ENCODE measurements at regions not wholly inside any gene's neighbourhood (a gene's known extent, or its start where the extent isn't known, plus 50 kb on each side); places are given as distances from the start of the nearest gene placed in this dataset.

DNA sequence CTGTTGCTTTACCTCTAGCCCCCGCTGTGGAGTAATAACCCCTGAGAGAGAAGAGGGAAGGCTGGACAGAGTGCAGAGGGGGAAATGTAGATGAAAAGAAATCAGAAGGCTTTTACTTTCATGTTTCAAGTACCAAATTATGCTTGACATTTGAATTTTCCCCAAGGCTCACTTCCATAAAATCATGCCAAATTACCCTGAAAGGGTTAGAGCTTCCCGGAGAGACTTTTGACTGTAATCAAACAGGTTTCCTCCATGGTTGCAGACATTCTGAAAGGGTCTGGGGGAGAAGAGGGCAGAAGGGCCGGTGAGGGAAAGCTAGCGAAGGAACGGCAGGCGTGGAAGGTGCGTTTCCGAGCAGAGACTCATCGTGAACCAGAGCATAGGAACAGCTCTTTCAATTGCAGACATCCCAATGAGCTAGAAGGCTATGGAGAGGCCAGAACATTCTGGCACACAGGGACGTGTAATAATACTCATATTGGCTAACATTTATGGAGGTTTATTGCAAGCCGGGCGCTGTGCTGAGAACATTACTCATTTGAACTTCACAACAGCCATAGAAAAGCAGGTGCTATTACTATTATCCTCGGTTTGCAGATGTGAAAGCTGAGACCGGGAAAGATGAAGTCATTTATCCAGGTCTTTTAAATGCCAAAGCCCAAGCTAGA, 620.8 kb upstream of the AUTS2 start:
- no peak for DNase-seq (ENCODE audit: low read depth)

DNA sequence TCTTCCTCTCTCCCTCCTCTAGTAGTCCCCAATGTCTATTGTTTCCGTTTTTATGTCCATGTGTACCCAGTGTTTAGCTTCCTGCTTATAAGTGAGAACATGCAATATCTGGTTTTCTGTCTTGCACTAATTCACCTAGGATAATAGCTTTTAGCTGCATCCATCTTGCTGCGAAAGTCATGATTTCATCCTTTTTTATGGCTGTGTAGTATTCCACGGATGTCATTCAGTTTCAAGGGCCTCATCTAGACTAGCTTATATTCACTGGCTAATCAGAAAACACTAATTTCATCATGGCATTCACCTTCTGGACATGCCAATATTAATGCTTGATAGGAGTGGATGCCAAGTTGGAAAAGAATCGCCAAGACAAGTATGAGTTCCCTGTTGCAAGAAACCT, 619.6 kb upstream of the AUTS2 start:
- DNase-seq (ENCODE audit: low read depth) = no peak

DNA sequence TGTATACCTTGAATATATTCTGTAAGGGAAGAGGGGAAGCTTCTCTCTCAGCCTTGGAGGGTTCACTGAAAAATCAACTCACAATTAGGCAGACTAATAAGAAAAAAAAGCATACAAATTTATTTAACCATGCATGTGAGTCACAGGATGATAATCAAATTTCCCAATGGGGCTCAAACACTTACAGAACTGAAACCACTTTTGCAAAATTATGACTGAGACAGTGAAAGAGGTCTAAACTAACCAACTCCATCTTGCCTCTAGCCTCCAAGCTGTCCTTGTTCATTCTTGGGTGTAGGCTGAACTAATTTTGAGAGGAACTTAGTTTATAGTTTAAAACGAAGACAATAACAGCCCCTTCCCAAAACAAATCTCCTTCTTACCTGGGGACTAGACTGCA, 618.3 kb upstream of the AUTS2 start:
- DNase-seq (ENCODE audit: low read depth) = peak; percentile 12

DNA sequence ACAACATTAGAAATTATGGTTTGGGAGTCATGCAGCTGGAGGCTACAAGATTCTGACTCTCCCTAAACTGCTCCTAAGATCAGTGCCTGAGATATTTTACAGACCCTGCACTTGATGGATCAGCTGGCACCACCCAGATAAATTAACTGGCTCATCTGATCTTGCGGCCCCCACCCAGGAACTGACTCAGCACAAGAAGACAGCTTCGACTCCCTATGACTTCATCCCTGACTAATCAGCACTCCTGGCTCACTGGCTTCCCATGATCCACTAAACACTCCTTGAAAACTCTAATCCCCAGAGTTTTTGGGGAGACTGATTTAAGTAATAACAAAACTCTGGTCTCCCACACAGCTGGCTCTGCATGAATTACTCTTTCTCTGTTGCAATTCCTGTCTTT, 617.8 kb upstream of the AUTS2 start:
- DNase-seq (ENCODE audit: low read depth) = peak; percentile 45

DNA sequence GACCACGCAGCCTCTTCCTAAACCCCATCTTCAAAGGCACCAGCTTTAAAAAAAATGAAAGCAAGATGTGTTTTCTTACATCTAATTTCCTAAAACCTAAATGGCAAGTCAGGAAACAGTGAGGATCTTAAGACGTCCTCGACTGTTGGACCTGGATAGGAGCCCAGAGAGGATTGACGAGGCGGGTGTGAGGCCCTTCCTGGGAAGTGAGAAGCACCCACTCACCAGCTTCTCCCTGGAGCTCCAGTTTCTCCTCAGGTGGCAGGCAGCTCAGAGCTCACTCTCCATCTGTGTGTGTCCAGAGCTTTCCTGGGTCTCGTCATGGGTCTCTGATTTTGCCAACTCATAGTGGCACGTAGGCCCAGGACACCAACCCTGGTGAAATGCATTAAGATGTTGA, 614.0 kb upstream of the AUTS2 start:
- DNase-seq (ENCODE audit: low read depth) = no peak

DNA sequence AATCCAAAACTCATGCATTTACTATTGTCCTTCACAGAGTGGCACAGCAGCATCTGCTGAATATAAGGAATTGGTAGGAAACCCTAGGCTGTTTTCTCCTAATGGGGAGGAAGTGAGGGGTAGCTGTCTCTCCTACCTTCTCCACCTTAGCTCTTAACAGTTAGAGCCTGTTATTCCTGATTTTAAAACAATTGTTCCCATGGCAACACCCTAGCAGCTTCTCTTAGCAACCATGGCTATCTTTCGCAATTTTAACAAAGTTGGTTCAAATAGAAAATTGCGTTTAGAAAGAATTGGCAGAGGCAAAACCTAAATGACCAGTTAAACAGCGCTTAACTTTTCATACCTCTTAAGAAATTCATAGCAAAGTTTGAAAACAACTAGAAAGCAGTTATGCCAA, 603.4 kb upstream of the AUTS2 start:
- DNase-seq (ENCODE audit: low read depth) = no peak

DNA sequence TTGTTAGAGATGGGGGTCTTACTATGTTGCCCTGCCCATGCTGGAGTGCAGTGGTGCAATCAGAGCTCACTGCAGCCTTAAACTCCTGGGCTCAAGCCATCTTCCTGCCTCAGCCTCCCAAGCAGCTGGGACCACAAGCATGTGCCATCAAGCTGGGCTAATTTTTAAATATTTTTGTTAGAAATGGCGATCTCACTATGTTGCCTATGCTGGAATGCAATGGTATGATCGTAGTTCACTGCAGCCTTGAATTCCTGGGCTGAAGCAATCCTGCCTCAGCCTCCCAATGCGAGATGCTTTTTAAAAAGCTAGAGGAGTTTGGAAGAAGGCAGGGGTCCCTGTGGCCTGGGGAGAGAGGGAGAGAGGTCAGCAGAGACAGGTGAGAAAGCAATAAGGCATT, 600.1 kb upstream of the AUTS2 start:
- no peak for DNase-seq (ENCODE audit: low read depth)

DNA sequence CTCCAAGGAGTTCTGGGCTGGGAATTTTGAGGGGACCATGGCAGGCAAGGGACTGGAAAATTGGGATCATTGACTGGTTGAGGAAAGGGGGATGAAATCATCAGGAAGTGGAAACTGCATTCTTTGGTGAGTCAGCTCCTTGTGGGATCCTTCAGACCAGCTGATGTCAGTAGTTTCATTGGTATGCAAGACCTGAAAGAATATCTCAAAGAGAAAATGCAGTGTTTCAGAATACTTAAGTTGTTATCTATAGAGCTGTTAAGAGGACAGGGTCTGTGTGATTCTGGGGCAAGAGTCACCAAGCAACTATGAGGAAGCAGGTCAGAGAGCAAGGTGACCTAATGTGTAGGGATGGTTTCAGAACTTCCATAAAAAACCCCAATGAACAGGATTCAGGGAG, 595.9 kb upstream of the AUTS2 start:
- peak; percentile 44 for DNase-seq (ENCODE audit: low read depth)

DNA sequence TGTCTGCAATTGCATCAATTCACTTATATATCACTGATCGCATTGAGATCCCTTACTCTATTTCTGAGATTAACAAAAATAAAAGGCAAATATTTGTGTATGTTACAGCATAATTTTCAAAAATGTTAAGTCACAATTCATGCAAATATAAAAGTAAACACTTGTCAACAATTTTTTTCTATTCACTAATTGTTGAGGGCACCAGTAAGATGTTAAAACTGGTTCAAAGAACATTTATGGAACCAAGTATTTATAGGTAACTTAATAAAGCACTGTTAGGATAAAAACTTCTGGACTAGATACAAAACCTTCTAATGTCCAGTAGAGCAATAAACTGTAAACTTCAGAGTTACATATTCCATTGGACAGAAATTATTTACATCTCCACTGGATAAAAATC, 586.1 kb upstream of the AUTS2 start:
- no peak for DNase-seq (ENCODE audit: low read depth)

DNA sequence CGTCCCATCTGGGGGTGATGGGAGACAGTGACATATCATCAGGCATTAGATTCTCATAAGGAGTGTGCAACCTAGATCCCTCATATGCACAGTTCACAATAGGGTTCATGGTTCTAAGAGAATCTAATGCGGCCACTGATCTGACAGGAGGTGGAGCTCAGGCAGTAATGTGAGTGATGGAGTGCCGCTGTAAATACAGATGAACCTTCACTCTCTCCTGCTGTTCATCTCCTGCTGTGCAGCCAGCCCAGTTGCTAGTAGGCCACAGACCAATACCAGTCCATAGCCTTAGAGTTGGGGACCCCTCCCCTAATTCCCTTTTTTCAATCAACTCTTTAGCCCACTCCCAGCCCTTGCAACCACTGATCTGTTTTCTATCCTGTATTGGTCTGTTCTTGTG, 581.1 kb upstream of the AUTS2 start:
- DNase-seq (ENCODE audit: low read depth) = no peak

DNA sequence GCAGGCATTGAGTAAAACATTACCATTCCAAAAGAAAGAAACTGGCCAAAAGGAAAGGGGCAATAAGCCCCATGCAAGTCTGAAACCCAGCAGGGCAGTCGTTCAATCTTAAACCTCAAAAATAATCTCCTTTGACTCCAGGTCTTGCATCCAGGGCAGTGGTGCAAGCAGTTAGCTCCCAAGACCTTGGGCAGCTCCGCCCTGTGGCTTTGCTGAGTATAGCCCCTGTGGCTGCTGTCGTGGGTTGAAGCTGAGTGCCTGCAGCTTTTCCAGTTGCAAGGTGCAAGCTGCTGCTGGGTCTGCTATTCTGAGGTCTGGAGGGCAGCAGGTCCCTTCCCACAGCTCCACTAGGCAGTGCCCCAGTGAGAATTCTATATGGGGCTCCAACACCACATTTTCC, 580.1 kb upstream of the AUTS2 start:
- no peak for DNase-seq (ENCODE audit: low read depth)

DNA sequence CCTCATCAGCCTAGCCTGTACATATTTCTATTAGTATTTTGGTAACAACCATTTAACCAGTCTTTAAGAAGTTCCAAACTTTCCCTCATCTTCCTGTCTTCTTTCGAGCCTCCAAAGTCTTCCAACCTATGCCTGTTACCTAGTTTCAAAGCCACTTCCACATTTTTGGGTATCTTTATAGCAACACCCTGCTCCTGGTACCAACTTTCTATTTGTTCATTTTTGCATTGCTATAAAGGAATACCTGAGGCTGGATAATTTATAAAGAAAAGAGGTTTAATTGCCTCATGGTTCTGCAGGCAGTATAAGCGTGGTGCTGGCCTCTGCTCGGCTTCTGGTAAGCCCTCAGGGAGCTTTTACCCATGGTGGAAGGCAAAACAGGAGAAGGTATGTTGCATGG, 578.8 kb upstream of the AUTS2 start:
- DNase-seq (ENCODE audit: low read depth) = no peak

DNA sequence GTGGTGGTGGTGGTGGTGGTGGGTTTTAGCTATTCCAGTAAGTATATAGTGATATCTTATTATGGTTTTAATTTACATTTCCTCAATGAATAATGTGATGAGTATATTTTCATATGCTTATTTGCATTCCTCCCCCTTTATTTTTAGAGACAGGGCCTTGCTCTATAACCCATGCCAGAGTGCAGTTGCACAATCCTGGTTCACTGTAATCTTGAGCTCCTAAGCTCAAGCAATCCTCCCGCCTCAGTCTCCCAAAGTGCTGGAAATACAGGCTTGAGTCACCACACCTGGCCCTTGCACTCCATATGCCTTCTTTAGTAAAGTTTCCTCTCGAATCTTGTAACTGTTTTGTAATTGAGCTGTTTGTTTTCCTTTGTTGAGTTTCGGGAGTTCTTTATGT, 577.7 kb upstream of the AUTS2 start:
- no peak for DNase-seq (ENCODE audit: low read depth)

DNA sequence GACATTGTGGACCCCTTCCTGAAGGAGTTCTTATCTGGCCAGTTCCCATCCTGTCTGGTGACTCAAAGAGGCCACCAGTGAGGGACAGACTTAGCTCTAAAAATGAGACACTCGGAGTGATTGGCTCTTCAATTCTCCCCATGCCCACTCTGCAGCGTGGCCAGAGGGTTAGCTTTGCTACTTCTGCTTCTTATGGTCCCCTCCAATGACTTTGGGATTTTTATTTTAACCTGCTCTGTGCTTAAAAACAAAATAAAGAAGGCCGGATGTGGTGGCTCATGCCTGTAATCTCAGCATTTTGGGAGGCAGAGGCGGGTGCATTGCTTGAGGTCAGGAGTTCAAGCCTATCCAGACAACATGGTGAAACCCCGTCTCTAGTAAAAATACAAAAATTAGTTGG, 573.0 kb upstream of the AUTS2 start:
- no peak for DNase-seq (ENCODE audit: low read depth)

DNA sequence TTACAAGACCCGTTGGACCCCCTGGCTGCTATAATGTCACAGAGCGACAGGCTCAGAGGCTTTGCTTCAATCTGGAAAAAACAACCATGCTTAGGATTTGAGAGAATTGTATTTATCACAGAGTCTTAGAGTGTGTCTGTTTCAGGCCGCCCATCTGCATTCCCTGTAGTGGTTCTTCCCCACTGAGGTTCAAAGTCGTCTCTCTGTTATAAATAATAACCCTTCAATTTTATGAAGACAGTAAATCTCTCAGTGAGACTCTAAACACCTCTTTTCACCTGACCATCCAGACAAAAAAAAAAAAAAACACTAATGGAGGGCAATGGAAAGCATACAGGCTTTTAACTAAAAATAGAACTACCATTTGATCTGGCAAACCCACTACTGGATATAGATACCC, 565.4 kb upstream of the AUTS2 start:
- DNase-seq (ENCODE audit: low read depth) = no peak

DNA sequence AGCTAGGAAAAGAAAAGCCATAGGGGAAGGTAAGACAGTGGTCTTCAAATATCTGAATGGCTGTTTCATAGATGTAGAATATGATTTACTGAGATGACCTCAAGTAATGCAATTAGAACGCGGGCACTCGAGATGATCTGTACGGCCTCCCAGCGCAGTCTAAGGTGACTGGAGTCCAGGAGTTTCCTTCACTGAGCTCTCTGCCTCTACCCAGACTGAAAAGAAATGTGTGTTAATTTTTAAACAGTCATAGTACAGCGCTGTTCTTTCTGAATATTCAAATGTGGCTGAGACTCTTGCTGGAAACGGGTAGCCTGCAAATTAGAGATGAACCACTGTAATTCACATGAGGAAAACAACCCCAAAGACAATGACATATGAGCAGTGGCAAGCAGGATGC, 562.4 kb upstream of the AUTS2 start:
- no peak for DNase-seq (ENCODE audit: low read depth)

DNA sequence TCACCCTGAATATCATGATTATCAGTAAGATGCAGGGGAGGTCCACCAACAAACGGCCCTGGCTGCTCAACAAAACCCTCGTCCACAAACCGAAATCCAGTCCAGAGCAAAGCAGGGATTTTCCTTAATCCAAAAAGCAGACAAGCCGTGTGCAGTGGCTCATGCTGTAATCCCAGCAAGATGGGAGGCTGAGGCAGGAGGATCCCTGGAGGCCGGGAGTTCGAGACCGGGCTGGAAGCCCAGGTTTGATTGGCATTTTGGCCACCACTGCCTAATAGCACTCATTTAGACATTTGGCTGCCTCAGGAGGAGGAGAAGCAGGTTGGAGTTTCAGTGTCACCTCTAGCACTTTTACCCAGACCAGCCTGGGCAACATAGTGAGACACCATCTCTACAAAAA, 562.0 kb upstream of the AUTS2 start:
- no peak for DNase-seq (ENCODE audit: low read depth)

DNA sequence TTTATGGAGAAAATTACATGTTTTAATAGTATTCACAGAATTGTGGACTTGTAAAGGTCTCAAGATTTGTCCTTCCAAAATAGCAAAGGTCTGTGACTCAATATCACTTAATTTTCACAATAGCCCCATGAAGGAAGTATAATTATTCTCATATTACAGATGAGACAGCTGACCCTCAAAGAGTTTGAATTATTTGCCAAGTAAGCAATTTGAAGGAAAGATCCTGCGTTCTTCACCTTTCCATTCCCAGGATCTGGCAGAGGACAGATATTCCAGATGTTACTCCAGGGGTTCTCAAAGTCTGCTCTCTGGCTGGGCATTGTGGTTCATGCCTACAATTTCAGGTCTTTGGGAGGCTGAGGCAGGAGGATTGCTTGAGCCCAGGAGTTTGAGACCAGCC, 559.4 kb upstream of the AUTS2 start:
- no peak for DNase-seq (ENCODE audit: low read depth)

DNA sequence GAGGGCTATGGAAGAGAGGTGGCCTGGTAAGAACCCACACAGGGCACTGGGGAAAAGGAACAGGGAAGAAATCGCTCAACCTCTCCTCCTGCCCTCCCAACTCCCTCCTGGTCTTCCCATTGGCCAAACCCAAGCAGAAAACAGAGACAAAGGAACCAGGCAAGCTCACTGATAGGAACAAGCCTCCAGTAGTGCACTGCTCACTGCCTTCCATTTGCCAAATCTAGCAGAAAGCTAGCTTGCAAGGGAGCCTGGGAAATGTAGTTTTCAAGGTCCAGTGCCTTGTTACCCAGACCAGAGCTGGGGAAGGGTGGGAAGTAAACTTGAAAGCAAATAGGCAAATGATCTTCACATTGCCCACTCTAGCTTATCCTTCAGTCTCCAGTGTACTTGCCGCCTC, 556.1 kb upstream of the AUTS2 start:
- DNase-seq (ENCODE audit: low read depth) = no peak

DNA sequence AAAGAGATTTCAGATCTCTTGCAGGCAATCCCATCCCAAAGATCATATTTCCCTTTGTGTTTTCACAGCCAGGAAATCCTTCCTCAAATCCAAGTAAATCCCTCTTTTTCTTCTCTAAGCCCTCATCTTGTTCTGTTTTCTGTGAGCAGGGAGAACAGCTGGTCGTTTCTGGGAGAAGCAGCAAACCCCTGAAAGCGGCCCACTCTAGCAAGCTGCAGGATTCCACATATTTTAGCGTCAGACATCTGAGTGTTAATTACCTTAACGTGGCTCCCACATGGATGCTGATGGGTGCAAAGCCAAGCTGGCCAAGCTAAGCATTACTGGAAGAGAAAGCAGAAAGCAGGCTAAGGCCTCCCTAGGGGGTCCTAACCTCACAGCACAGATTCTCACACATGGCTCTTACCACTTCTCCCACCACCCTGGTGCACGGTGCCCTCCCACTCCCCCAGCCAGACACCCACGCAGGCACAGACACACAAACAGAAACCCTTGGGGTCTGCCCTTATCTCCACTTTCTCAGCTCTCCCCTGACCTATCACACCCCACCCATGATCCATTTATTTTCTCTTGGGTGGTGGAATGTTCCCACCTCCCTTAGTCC, 551.0 kb upstream of the AUTS2 start:
- no peak for DNase-seq (ENCODE audit: low read depth)

DNA sequence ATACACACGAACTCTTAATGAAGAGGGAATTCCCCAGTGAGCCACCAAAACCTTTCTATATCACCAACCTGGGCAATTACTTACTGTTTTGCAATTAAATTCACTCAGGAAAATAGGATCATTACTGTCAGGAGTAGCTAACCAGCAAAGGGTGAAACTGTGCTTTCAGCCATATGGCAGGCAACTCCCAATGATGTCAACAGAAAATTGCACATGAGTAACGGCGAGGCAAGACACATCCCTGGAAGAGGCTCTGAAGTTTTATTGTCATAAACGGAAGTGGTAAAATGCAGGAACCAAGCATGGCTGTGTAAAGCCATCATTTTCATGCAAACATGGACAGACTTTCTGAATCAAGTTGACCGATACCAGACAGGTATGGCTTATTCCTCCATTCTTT, 548.9 kb upstream of the AUTS2 start:
- DNase-seq (ENCODE audit: low read depth) = peak; percentile 3

DNA sequence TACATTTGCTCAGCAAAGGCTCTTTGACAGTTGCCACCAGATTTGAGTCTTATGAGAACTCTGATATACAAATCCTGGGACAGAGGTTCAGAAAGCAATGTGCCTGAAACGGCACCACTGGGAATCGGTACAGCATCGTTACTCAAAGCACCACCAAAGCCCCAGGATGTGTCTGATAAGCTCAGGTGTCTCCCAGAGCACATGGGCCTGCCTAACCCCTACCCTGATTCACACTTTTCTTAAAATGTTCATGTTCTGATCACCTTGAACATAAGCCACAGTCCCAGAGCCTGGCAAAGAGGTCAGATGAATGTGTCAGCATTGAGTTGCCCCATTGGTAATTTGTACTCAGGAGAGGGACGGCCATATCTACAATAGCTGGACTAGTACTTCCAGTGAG, 545.8 kb upstream of the AUTS2 start:
- no peak for DNase-seq (ENCODE audit: low read depth)

DNA sequence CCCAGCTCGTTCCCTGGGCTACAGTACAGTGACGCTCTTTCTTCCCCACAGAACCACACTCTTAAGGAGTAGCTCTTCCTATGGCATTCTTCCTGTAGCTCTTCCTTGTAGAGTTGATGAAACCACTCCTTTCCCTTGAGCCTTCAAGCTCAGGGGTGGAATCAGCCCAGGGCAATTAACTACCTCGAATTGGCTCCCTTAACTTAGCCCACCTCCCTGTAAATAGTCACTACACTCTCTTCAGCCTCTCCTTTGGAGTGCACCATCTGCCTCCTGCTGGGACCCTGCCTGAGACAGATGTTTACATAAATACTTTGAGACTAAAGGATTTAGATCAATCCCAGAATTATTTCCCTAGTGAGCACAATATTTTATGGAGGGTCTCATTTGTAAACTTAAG, 537.8 kb upstream of the AUTS2 start:
- no peak for DNase-seq (ENCODE audit: low read depth)

DNA sequence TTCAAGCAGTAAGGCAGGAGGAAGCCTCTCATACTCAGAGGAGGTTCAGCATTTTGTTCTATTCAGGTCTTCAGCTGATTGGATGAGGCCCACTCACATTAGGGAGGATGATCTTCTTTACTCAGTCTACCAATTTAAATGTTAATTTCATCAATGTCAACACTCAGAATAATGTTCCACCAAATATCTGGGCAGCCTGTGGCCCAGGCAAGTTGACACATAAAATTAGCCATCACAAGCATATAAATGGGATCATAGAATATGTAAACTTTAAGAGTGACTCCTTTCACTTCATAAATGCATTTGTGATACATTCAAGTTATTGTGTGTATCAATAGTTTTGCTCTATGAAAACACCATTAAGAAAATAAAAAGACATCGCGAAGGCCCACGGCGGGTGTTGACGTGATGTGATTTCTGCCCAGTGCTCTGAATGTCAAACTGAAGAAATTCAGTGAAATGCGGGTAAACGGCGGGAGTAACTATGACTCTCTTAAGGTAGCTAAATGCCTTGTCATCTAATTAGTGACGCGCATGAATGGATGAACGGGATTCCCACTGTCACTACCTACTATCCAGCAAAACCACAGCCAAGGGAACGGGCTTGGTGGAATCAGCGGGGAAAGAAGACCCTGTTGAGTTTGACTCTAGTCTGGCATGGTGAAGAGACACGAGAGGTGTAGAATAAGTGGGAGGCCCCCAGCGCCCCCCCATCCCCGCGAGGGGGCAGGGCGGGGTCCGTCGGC, 536.1 kb upstream of the AUTS2 start:
- DNase-seq (ENCODE audit: low read depth) = no peak
